ENCODE measurements at regions not wholly inside any gene's neighbourhood (a gene's known extent, or its start where the extent isn't known, plus 50 kb on each side); places are given as distances from the start of the nearest gene placed in this dataset.

DNA sequence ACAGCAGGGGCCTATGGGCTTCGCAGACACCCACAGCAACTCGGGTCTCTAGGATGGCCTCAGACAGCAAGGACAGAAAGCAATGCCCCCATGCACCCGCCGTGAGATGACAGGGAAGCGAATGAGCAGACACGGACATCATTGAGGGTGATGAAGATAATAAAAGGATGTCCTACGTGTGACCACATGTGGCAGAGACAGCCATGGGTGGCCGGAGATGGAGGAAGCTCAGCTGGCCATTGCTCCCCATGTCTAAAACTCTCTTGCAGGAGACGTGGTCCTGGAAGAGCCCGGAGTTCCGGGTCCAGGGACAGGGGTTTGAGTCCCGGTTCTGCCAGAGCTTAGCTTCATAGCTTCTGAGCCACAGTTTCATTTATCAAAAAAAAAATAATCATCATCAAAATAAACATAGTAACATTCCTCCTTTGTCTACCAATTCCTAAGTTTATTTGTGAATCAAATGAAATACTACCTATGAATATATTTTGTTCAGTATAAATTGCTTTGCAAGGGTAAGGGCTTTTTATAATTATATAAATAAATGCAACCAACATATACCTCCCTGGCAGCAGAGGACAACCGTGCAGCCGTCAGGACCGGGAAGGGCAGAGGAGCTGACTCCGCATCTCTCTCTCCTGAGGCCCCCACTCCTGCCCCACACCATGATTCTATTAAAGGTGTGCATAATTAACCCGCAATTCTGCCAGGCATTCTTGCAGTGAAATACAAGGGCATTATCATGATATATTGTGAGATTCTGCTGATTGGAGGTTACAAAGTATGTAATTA is 401.4 kb upstream of the MYT1L start:
- no peak overlapping the region for H3K27ac ChIP-seq
- TF ChIP-seq POLR2A (IDR thresholded peaks at IDR 0.05): no peak
- TF ChIP-seq, protein P1, sequence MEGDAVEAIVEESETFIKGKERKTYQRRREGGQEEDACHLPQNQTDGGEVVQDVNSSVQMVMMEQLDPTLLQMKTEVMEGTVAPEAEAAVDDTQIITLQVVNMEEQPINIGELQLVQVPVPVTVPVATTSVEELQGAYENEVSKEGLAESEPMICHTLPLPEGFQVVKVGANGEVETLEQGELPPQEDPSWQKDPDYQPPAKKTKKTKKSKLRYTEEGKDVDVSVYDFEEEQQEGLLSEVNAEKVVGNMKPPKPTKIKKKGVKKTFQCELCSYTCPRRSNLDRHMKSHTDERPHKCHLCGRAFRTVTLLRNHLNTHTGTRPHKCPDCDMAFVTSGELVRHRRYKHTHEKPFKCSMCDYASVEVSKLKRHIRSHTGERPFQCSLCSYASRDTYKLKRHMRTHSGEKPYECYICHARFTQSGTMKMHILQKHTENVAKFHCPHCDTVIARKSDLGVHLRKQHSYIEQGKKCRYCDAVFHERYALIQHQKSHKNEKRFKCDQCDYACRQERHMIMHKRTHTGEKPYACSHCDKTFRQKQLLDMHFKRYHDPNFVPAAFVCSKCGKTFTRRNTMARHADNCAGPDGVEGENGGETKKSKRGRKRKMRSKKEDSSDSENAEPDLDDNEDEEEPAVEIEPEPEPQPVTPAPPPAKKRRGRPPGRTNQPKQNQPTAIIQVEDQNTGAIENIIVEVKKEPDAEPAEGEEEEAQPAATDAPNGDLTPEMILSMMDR (IDR thresholded peaks at IDR 0.05): no peak
- no peaks in the 10 kb centered on the region for H3K4me1 ChIP-seq
- H3K36me3 ChIP-seq: no peaks in the 10 kb centered on the region
- H3K4me3 ChIP-seq (replicated peaks in 1 of 3): no peak overlapping the region
- no peak for DNase-seq
- WGBS, 2 donors: 82 to 86% methylated on average over 17 of the region's 17 CpGs
- intact Hi-C loops (cut with DNase I): no loop called here
- no peaks in the 10 kb centered on the region for H3K9me3 ChIP-seq
- no peaks in the 10 kb centered on the region for H3K27me3 ChIP-seq

DNA sequence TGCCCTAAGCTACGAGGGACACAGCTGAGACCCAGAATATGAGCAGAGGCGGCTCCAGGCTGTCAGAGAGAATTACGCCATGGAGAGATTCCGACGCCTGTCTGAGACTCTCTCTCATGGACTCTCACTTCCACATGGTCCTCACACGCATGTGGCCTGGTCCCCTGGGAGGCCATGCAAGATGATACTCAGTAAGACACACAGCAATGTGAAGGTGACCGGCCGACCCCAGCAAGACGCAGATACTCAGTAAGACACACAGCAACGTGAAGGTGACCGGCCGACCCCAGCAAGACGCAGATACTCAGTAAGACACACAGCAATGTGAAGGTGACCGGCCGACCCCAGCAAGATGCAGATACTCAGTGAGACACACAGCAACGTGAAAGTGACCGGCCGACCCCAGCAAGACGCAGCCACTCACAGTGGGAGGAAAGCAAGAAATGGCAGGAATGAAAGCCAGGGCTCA is 400.8 kb upstream of the MYT1L start:
- DNase-seq: no peak
- intact Hi-C loops (cut with DNase I): no loop called here
- no peaks in the 10 kb centered on the region for H3K4me1 ChIP-seq
- H3K36me3 ChIP-seq: no peaks in the 10 kb centered on the region
- no peak for TF ChIP-seq POLR2A (IDR thresholded peaks at IDR 0.05)
- TF ChIP-seq, protein P1 (IDR thresholded peaks at IDR 0.05): no peak
- no peak overlapping the region for H3K4me3 ChIP-seq (replicated peaks in 1 of 3)
- H3K9me3 ChIP-seq: no peaks in the 10 kb centered on the region
- 84 to 89% methylated on average over 17 to 19 of the region's 19 CpGs for WGBS, 2 donors
- H3K27me3 ChIP-seq: no peaks in the 10 kb centered on the region
- H3K27ac ChIP-seq: no peak overlapping the region

DNA sequence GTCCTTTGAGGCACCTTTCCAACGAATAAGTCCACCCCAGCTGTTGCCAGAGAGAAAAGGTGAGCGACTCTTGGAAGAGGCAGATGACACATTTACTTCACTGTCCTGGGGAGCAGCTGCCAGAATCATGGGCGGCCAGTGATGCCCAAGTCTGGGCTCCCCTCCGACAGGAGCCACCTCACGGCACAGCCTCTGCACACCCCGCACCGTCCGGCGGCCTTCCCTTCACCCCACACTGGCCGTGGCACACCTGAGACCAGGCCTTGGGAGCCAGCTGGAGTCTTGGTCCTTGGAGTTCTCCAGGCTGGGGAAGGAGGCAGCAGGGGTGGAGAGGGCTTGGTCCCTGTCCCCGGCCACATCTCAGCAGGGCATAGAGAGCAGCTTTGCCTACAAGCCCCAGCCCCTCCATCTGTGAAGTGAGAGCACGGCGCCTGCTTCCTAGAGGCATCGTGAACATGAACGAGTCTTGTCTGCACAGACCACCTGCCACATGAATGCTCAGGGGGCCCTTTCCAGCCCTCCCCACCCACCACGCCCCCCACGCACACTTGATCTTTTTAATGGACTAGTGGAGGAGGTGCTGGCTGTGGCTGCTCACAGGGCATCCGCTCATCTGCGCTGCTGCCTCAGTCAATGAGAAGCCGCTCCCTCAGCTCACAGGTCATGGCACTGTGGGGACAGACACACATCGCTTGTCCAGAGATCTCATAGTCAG is 400.2 kb upstream of the MYT1L start:
- Histone ChIP-seq H3K27me3 (no peaks in the 10 kb centered on the region), H3K36me3 (no peaks in the 10 kb centered on the region), H3K9me3 (no peaks in the 10 kb centered on the region), H3K4me3 (replicated peaks in 1 of 3) (no peak overlapping the region), H3K27ac (no peak overlapping the region), H3K4me1 (no peaks in the 10 kb centered on the region)
- TF ChIP-seq POLR2A (IDR thresholded peaks at IDR 0.05): no peak
- TF ChIP-seq, protein P1 (IDR thresholded peaks at IDR 0.05): no peak
- DNase-seq: no peak
- 82 to 89% methylated on average over 10 to 19 of the region's 21 CpGs for WGBS, 2 donors
- intact Hi-C loops (cut with DNase I): no loop called here

DNA sequence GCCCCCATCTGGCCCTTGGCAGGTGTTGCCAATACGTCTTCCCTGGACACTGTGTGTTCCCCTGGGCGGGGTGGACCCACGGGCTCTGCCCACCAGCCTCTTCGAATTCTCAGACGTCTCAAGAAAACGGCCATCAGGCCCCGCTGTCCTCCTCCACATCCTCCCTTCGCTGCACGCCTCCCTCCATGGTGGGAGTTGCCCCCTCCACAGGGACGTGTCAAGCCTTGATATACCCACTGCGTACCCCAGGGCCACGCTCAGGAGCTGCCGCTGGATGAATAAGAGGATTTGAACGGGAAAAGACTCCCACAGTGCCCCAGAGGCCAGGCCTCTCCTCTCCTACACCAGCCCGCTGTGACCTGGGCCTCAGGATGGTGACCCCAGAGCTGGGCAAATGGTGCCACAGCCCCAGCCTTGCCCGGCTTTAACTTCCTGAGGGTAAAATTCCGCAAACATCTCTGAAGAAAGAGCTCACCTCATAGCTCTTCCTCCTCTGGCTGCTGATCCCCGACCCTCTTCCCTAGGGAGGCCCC is 399.3 kb upstream of the MYT1L start:
- DNase-seq: no peak
- Histone ChIP-seq H3K9me3 (no peaks in the 10 kb centered on the region), H3K4me3 (replicated peaks in 1 of 3) (no peak overlapping the region), H3K27me3 (no peaks in the 10 kb centered on the region), H3K4me1 (no peaks in the 10 kb centered on the region), H3K36me3 (no peaks in the 10 kb centered on the region), H3K27ac (no peak overlapping the region)
- 91% methylated on average over 18 of the region's 18 CpGs for WGBS, 2 donors
- intact Hi-C loops (cut with DNase I): no loop called here
- TF ChIP-seq, protein P1 (IDR thresholded peaks at IDR 0.05): no peak
- TF ChIP-seq POLR2A (IDR thresholded peaks at IDR 0.05): no peak

GRCh38 chr2:2729246-2729645 is 398.2 kb upstream of the MYT1L start:
- Histone ChIP-seq H3K27me3 (no peaks in the 10 kb centered on the region), H3K9me3 (no peaks in the 10 kb centered on the region), H3K4me1 (no peaks in the 10 kb centered on the region), H3K27ac (no peak overlapping the region), H3K4me3 (replicated peaks in 1 of 3) (no peak overlapping the region), H3K36me3 (no peaks in the 10 kb centered on the region)
- no peak for TF ChIP-seq POLR2A (IDR thresholded peaks at IDR 0.05)
- TF ChIP-seq, protein P1 (IDR thresholded peaks at IDR 0.05): no peak
- no peak for DNase-seq
- WGBS, 2 donors: 72 to 77% methylated on average over 9 of the region's 9 CpGs
- intact Hi-C loops (cut with DNase I): no loop called here

Data from thyroid gland (tissue), 4 donors.